Naive thymus-derived CD4-positive, alpha-beta T cell (primary cell): ENCODE measurements at regions not wholly inside any gene's neighbourhood (a gene's known extent, or its start where the extent isn't known, plus 50 kb on each side); places are given as distances from the start of the nearest gene placed in this dataset.
"Not testable (repeated sequence)": the region's sequence is repeated elsewhere in the genome, so short reads cannot be mapped to it uniquely, and the experiment has no call there.

Source experiments
- ATAC-seq: fragments of 150-1000 bp; cut with Tn5 transposase; 2 replicates; pipeline ENCODE4 v1.10.0; 2021; ENCODE audit warnings: mild to moderate bottlenecking, moderate library complexity
- CTCF ChIA-PET: fragments of 350-600 bp; sonication (Branson Sonifier 250); formaldehyde crosslinking; loops from one replicate; lab custom pipeline; 2021; ENCODE audit warnings: antibody characterized with exemption; lab: Charles Lee
- POLR2A ChIA-PET: fragments of 350-600 bp; sonication (Branson Sonifier 250); formaldehyde crosslinking; loops from one replicate; lab custom pipeline; 2021; ENCODE audit warnings: antibody characterized with exemption, inconsistent platforms; lab: Charles Lee
- DNase-seq, 9 donors: peaks; one replicate each; pipeline versions ENCODE4 v3.0.0 to v3.0.0-alpha.2; 2020 to 2022; ENCODE audit warnings: mixed read lengths in 1 of 9
- H3K27ac ChIP-seq: one replicate; pipeline ENCODE4 v1.7.0; 2013; ENCODE audit warnings: mild to moderate bottlenecking, low read depth, low read length, moderate library complexity
- H3K27me3 ChIP-seq, 2 donors: one replicate each; pipeline ENCODE4 v1.7.0; 2013; ENCODE audit warnings: low read length in 2 of 2, mild to moderate bottlenecking in 2 of 2, moderate library complexity in 2 of 2; ENCODE audit not compliant: control insufficient read depth in 2 of 2, insufficient read depth in 2 of 2
- H3K36me3 ChIP-seq, 3 experiments: 1 replicate in 2 of 3; 2 replicates in 1 of 3; pipeline ENCODE4 v1.7.0; 2013; ENCODE audit warnings: low read length in 3 of 3, mild to moderate bottlenecking in 3 of 3, moderate library complexity in 1 of 3; ENCODE audit not compliant: insufficient read depth in 3 of 3, control insufficient read depth in 2 of 3
- H3K4me1 ChIP-seq, 2 donors: one replicate each; pipeline ENCODE4 v1.7.0; 2013; ENCODE audit warnings: low read length in 2 of 2, mild to moderate bottlenecking in 2 of 2, moderate library complexity in 1 of 2; ENCODE audit not compliant: control insufficient read depth in 2 of 2, insufficient read depth in 2 of 2
- H3K4me3 ChIP-seq: 2 replicates; pipeline ENCODE4 v1.7.0; 2013; ENCODE audit warnings: mild to moderate bottlenecking, low read length
- H3K9me3 ChIP-seq, 3 experiments: 1 replicate in 2 of 3; 2 replicates in 1 of 3; pipeline ENCODE4 v1.7.0; 2013; ENCODE audit warnings: low read length in 3 of 3; ENCODE audit not compliant: control insufficient read depth in 2 of 3
- H3K27ac Mint-ChIP-seq, 9 donors: one replicate each; pipeline ENCODE4 v1.8.0; 2020 to 2022; ENCODE audit warnings: mixed read lengths in 9 of 9, mild to moderate bottlenecking in 8 of 9, moderate library complexity in 5 of 9, inconsistent platforms in 2 of 9
- H3K27me3 Mint-ChIP-seq, 5 donors: one replicate each; pipeline ENCODE4 v1.8.0; 2021 to 2022; ENCODE audit warnings: mixed read lengths in 5 of 5, mild to moderate bottlenecking in 1 of 5
- H3K36me3 Mint-ChIP-seq, 5 donors: one replicate each; pipeline ENCODE4 v1.8.0; 2020 to 2022; ENCODE audit warnings: mixed read lengths in 5 of 5, mild to moderate bottlenecking in 3 of 5, inconsistent platforms in 1 of 5
- H3K4me1 Mint-ChIP-seq, 7 donors: one replicate each; pipeline ENCODE4 v1.8.0; 2020 to 2022; ENCODE audit warnings: mixed read lengths in 7 of 7, mild to moderate bottlenecking in 3 of 7, inconsistent platforms in 1 of 7
- H3K4me3 Mint-ChIP-seq, 10 donors: one replicate each; pipeline ENCODE4 v1.8.0; 2020 to 2022; ENCODE audit warnings: mild to moderate bottlenecking in 10 of 10, mixed read lengths in 10 of 10, moderate library complexity in 6 of 10, inconsistent platforms in 2 of 10
- H3K9me3 Mint-ChIP-seq, 11 donors: one replicate each; pipeline ENCODE4 v1.8.0; 2020 to 2022; ENCODE audit warnings: mixed read lengths in 11 of 11, mild to moderate bottlenecking in 4 of 11, inconsistent platforms in 1 of 11, moderate library complexity in 1 of 11
- intact Hi-C, 2 donors: fragments of 100-400 bp; cut with micrococcal nuclease; formaldehyde crosslinking; loops; one replicate each; pipeline ENCODE4 v1.15.1; 2023

- H3K4me3 ChIP-seq = no peak overlapping the region
- no peak for ATAC-seq
- Mint-ChIP-seq H3K27me3 (no peaks in the 10 kb centered on the region), H3K36me3 (no peaks in the 10 kb centered on the region), H3K4me3 (no peak overlapping the region), H3K27ac (no peak overlapping the region), H3K9me3 (peaks cover 0 to 17% (median 8%) of the 10 kb centered on the region in 11 donors), H3K4me1 (no peaks in the 10 kb centered on the region)
- H3K4me1 ChIP-seq = no peaks in the 10 kb centered on the region
- no peaks in the 10 kb centered on the region for H3K9me3 ChIP-seq
- ChIA-PET POLR2A (no interaction called here), CTCF (no interaction called here)
- H3K27ac ChIP-seq = no peak overlapping the region
- no peak for DNase-seq
- H3K36me3 ChIP-seq = no peaks in the 10 kb centered on the region
- intact Hi-C loops = no loop called here
- H3K27me3 ChIP-seq = no peaks in the 10 kb centered on the region
These were observed 673.2 kb downstream of the XPNPEP1 start for GRCh38 chr10:109250152-109250551.

GRCh38 chr10:109247814-109248213, 675.5 kb downstream of the XPNPEP1 start:
- intact Hi-C loops = no loop called here
- Histone ChIP-seq H3K36me3 (no peaks in the 10 kb centered on the region), H3K27ac (no peak overlapping the region), H3K27me3 (no peaks in the 10 kb centered on the region), H3K9me3 (no peaks in the 10 kb centered on the region), H3K4me1 (no peaks in the 10 kb centered on the region), H3K4me3 (no peak overlapping the region)
- Mint-ChIP-seq H3K4me3 (no peak overlapping the region), H3K36me3 (no peaks in the 10 kb centered on the region), H3K9me3 (peaks cover 3 to 22% (median 12%) of the 10 kb centered on the region in 11 donors), H3K4me1 (no peaks in the 10 kb centered on the region), H3K27ac (no peak overlapping the region), H3K27me3 (no peaks in the 10 kb centered on the region)
- ChIA-PET CTCF (no interaction called here), POLR2A (no interaction called here)
- no peak for ATAC-seq
- DNase-seq = no peak

GRCh38 chr10:109245821-109246220, 677.5 kb downstream of the XPNPEP1 start:
- DNase-seq (no peak), ATAC-seq (no peak)
- Histone ChIP-seq H3K36me3 (no peaks in the 10 kb centered on the region), H3K27me3 (no peaks in the 10 kb centered on the region), H3K27ac (no peak overlapping the region), H3K4me3 (no peak overlapping the region), H3K9me3 (no peaks in the 10 kb centered on the region), H3K4me1 (no peaks in the 10 kb centered on the region)
- Mint-ChIP-seq H3K27ac (no peak overlapping the region), H3K4me1 (no peaks in the 10 kb centered on the region), H3K4me3 (no peak overlapping the region), H3K9me3 (peaks cover 2 to 18% (median 10%) of the 10 kb centered on the region in 11 donors), H3K36me3 (no peaks in the 10 kb centered on the region), H3K27me3 (no peaks in the 10 kb centered on the region)
- ChIA-PET POLR2A (no interaction called here), CTCF (no interaction called here)
- intact Hi-C loops = no loop called here

- Mint-ChIP-seq H3K27me3 (no peaks in the 10 kb centered on the region), H3K27ac (no peak overlapping the region), H3K4me3 (no peak overlapping the region), H3K9me3 (peaks cover 0 to 23% (median 7%) of the 10 kb centered on the region in 11 donors), H3K36me3 (no peaks in the 10 kb centered on the region), H3K4me1 (no peaks in the 10 kb centered on the region)
- no peak for ATAC-seq
- Histone ChIP-seq H3K4me3 (no peak overlapping the region), H3K4me1 (no peaks in the 10 kb centered on the region), H3K9me3 (no peaks in the 10 kb centered on the region), H3K36me3 (no peaks in the 10 kb centered on the region), H3K27me3 (no peaks in the 10 kb centered on the region), H3K27ac (no peak overlapping the region)
- ChIA-PET POLR2A (no interaction called here), CTCF (no interaction called here)
- intact Hi-C loops = no loop called here
- DNase-seq = no peak
These were observed 683.9 kb downstream of the XPNPEP1 start for GRCh38 chr10:109239371-109239770.

- Histone ChIP-seq H3K9me3 (no peaks in the 10 kb centered on the region), H3K27me3 (no peaks in the 10 kb centered on the region), H3K4me3 (no peak overlapping the region), H3K27ac (no peak overlapping the region), H3K4me1 (no peaks in the 10 kb centered on the region), H3K36me3 (no peaks in the 10 kb centered on the region)
- intact Hi-C loops = no loop called here
- POLR2A ChIA-PET = no interaction called here
- Mint-ChIP-seq H3K27me3 (no peaks in the 10 kb centered on the region), H3K9me3 (peaks cover 0 to 14% (median 3%) of the 10 kb centered on the region in 11 donors), H3K27ac (no peak overlapping the region), H3K36me3 (no peaks in the 10 kb centered on the region), H3K4me3 (no peak overlapping the region), H3K4me1 (no peaks in the 10 kb centered on the region)
- CTCF ChIA-PET = no interaction called here
- ATAC-seq (no peak), DNase-seq (no peak)
These were observed 685.6 kb downstream of the XPNPEP1 start for GRCh38 chr10:109237682-109238081.

- ChIA-PET CTCF (no interaction called here), POLR2A (no interaction called here)
- no peaks in the 10 kb centered on the region for H3K36me3 Mint-ChIP-seq
- H3K27ac ChIP-seq = no peak overlapping the region
- ATAC-seq = no peak
- no peak overlapping the region for H3K27ac Mint-ChIP-seq
- H3K27me3 ChIP-seq = no peaks in the 10 kb centered on the region
- no peaks in the 10 kb centered on the region for H3K36me3 ChIP-seq
- H3K4me3 ChIP-seq = no peak overlapping the region
- no peaks in the 10 kb centered on the region for H3K9me3 ChIP-seq
- intact Hi-C loops = no loop called here
- H3K4me3 Mint-ChIP-seq = no peak overlapping the region
- H3K9me3 Mint-ChIP-seq = peaks cover 0 to 14% (median 3%) of the 10 kb centered on the region in 11 donors
- no peaks in the 10 kb centered on the region for H3K27me3 Mint-ChIP-seq
- DNase-seq = no peak
- no peaks in the 10 kb centered on the region for H3K4me1 Mint-ChIP-seq
- no peaks in the 10 kb centered on the region for H3K4me1 ChIP-seq
These were observed 686.3 kb downstream of the XPNPEP1 start for GRCh38 chr10:109237050-109237449.

GRCh38 chr10:109223533-109223932, 699.8 kb downstream of the XPNPEP1 start:
- H3K4me3 Mint-ChIP-seq, H3K27ac Mint-ChIP-seq, POLR2A ChIA-PET, CTCF ChIA-PET, H3K9me3 Mint-ChIP-seq, H3K27me3 Mint-ChIP-seq, H3K36me3 Mint-ChIP-seq, H3K36me3 ChIP-seq, H3K4me1 Mint-ChIP-seq, H3K4me3 ChIP-seq, H3K9me3 ChIP-seq, H3K4me1 ChIP-seq, intact Hi-C loops, DNase-seq, H3K27ac ChIP-seq, H3K27me3 ChIP-seq, ATAC-seq: not testable (repeated sequence)
